LNCaP clone FGC (cell line): ENCODE measurements at regions not wholly inside any gene's neighbourhood (a gene's known extent, or its start where the extent isn't known, plus 50 kb on each side); places are given as distances from the start of the nearest gene placed in this dataset.

ENCODE experiments used
- DNase-seq: peaks from one replicate; pipeline ENCODE4 v3.0.0-alpha.2; 2011; ENCODE audit warnings: low read depth
- H3K4me3 ChIP-seq: 2 replicates; pipeline ENCODE4 v1.5.1; 2011; ENCODE audit warnings: mild to moderate bottlenecking, low read depth, low read length, control low read depth
- CTCF ChIP-seq: IDR thresholded peaks from 2 replicates; pipeline ENCODE4 v1.5.1; 2012; ENCODE audit warnings: mild to moderate bottlenecking; ENCODE audit not compliant: control insufficient read depth, insufficient read depth; ENCODE audit errors: extremely low read depth

DNA sequence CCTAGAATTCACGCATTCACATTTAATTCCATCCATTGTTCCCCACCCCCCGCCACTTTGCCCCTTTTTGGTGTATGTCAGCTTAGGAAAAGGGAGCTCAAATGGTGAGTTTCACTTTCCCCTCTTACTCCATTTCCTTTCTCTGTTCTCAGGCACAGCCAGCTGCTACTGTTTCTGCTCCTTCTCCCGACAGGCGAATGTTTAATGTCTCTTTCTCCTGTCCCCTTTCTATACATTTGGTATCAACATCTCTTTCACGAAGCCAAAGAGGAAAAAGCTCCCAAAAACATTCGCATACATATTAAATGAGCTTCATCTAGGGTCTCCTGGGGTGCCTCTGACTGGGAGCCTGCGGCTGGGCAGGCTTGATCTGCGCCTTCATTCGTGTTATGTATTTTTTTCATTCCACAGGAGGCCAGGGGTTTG is 124.2 kb upstream of the SATB2 start:
- no peak for DNase-seq
- TF ChIP-seq CTCF: no peak
- no peak overlapping the region for H3K4me3 ChIP-seq

DNA sequence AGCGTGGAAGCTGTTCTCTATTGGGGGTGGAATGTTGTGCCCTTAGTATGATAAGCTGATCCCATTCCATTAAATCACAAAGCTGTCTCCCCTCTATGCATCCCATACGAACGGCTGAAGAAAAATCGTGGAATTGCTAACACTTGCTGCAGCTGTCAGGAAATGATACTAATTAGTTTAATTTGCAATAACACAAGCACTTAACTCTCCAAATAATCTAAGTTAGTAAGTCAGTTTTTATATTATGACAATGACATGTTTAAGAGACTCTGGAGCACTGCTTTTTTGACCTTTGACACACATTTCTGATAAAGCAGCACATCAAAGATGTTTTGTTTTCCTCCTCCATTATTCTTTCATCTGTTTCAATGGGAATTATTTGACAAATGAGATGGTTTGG is 123.7 kb upstream of the SATB2 start:
- no peak for DNase-seq
- no peak overlapping the region for H3K4me3 ChIP-seq
- TF ChIP-seq CTCF: no peak

GRCh38 chr2:199575416-199575815 is 117.7 kb upstream of the SATB2 start:
- TF ChIP-seq CTCF: no peak
- H3K4me3 ChIP-seq: no peak overlapping the region
- DNase-seq: no peak

- H3K4me3 ChIP-seq: no peak overlapping the region
- TF ChIP-seq CTCF: no peak
- DNase-seq: no peak
Measured at GRCh38 chr2:199572571-199572970, 114.8 kb upstream of the SATB2 start.

- DNase-seq: no peak
- TF ChIP-seq CTCF: no peak
- H3K4me3 ChIP-seq: no peak overlapping the region
Measured at GRCh38 chr2:199570934-199571333, 113.2 kb upstream of the SATB2 start.

- no peak for TF ChIP-seq CTCF
- no peak for DNase-seq
- no peak overlapping the region for H3K4me3 ChIP-seq
Measured at GRCh38 chr2:199569336-199569735, 111.6 kb upstream of the SATB2 start.

- H3K4me3 ChIP-seq: no peak overlapping the region
- no peak for DNase-seq
Measured at GRCh38 chr2:199558156-199558555, 100.4 kb upstream of the SATB2 start.

More at GRCh38 chr2:199558156-199558555, 100.4 kb upstream of the SATB2 start:
- TF ChIP-seq CTCF: no peak
